Amniotic epithelial cell (primary cell): ENCODE measurements at regions not wholly inside any gene's neighbourhood (a gene's known extent, or its start where the extent isn't known, plus 50 kb on each side); places are given as distances from the start of the nearest gene placed in this dataset.
"Not testable (repeated sequence)": the region's sequence is repeated elsewhere in the genome, so short reads cannot be mapped to it uniquely, and the experiment has no call there.

Source experiments
- DNase-seq: peaks from one replicate; pipeline ENCODE4 v3.0.0-alpha.2; 2010; ENCODE audit warnings: low read depth

DNA sequence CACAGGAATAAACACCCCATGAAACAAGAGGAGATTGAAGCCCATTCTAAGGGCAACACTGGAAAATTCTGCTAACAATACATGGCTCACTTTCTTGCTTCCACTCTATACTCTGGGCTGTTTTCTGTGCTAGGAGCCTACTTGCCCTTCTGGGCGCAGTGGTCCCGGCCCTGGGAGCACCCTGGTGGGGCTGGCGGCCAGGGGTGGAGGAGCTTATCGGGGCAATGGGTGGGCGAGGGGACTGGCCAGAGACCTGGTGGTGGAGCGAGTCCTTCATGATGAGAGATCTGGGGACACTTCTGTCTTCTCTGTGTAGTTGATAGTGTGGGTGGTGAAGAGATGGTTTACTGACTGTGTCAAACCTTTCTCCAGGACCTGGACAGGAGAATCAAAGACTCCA, 1128.5 kb downstream of the TBL1XR1 start:
- no peak for DNase-seq

DNA sequence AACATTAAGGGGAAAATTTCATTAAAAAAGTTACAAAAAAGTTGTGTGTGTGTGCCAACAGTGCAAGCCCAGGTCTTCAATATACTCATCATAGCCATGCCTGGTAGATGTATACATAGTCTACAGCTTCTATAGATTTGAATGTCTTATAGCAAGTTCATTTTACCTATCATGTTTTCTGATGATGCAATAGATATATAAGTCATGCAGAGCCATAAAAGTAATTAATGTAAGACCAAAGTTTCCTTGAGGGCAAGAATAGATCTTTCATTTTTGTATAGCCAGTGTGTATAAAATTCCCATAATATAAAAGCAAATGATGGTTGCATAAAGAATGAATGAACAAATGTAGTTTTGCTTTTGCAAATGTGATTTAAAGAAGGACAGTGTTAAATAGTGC, 1138.4 kb downstream of the TBL1XR1 start:
- no peak for DNase-seq

DNA sequence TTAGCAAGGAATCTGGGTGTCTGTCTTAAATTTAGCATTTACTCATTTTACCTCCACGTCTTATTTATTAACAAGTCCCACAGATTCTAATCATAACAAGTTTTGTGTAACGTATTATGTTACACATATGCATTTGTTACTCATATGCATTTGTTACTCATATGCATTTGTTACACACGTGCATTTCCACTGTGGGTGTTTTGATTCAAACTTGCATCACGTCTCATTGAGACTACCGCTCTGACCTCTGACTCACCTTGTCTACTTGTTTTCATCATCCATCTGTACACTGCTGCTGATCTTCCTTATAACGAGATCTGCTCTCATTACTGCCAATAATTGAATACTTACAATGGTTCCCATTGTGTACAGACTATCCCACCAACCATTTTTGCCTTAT, 1141.4 kb downstream of the TBL1XR1 start:
- DNase-seq: no peak

DNA sequence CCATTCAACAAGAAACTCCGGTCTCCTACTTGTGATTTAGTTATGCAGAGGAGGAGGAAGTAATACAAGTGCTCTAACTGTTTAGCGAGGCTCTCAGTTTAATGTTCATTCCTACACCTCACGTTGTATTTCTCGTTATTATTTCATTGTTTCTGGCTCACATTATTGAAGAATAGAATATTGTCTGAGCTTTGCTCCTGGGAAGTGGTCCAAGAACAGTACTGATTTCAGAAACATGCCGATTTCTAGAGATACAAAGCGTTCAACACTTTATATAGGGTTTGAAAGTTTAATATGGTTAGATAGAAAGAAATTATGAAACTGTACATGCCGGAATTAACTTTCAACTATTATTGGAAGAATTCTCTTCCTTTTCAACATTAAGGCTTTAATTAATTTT, 1145.5 kb downstream of the TBL1XR1 start:
- no peak for DNase-seq

DNA sequence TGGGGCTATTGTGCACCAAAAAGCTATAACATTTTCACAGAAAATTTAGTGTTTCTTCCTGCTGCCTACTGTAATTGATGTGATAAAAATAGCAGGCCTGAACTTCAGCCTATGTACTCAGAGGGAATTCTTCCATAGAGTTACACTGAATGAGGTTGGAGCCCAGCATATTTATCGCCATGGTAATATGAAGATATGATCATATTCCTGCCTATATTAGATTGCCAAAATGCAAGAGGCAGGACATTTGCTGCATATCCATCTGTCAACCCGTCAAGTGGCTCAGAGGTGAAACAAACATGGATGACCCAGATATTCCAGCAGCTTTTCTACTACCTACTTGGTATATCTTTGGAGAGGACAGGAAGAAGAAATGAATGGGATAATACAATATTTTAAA, 1150.6 kb downstream of the TBL1XR1 start:
- no peak for DNase-seq

DNA sequence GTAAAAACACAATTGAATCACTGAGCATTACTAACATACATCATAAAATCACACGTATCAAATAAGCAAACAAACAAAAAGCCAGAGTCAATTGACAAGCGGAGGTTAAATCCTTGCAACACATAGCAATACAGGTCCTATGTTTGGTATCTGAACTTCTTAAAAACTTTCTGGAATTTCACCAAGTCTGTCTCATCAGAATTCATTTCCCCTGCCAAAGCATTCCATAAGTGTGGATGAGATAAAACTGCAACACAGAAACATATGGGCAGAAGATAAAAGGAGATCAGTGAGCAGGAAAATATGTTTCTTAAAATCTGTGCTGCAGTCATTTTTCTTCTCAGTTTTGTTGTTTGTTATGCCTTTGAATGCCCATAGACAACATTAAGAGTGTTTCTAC, 1155.5 kb downstream of the TBL1XR1 start:
- peak; percentile 50 for DNase-seq

DNA sequence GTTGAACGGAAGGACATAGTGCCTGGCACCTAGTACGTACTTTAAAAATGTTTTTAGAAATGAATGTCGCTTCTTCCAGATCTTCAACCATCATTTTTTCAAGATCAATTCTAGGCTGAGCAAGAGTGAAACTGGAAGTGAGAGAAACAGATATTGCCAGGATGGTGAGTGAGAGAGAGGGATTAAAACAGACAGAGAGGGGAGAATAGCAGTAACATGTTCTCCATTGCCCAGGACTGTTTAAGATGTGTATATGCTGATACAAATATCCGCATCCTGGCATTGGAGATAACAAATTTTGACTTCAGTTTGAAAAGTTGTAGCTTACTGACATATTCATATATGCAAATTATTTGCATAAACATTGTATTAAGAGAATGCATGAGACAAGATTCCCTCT, 1156.1 kb downstream of the TBL1XR1 start:
- DNase-seq: no peak

DNA sequence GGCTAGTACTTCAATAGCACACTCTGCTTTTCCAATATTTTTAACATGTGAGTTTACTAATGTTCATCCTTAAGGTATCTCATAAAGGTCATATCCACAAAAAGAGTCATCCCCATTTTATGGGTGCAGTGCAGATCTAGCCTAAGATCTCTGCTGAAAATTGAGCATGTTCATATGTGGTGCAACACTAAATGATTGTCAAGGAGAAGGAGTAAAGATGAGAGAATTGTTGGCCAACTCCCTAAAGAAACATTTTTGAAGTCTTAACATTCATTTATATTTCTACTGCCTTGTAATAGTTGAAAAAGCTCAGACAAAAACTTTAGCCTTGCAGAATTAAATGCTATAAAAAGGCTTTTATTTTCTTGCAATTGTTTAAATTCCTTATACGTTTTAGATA, 1159.6 kb downstream of the TBL1XR1 start:
- DNase-seq: no peak

DNA sequence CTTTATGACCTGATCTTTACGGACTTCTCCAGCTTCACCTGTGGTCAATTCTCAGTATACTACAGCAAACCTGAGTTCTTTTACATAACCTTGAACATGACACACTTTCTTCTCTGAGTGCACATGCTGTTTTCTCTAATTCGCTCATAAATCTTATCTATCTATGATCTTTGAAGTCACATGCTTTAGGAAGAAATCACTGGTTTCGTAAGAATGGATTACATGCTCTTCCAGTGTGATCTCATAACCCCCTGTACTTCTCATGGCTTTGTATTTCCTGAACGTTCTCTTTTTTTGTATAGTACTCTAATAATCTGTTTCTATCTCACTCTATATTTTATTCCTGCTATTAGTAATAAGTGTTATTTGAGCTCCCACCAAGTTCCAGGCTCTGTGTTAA, 1165.2 kb downstream of the TBL1XR1 start:
- DNase-seq: peak; percentile 77

DNA sequence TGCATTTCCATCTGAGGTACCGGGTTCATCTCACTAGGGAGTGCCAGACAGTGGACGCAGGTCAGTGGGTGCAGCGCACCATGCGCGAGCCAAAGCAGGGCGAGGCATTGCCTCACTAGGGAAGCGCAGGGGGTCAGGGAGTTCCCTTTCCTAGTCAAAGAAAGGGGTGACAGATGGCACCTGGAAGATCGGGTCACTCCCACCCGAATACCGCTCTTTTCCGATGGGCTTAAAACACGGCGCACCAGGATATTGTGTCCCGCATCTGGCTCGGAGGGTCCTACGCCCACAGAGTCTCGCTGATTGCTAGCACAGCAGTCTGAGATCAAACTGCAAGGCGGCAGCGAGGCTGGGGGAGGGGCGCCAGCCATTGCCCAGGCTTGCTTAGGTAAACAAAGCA, 1157.1 kb downstream of the NAALADL2 start:
- not testable (repeated sequence) for DNase-seq

DNA sequence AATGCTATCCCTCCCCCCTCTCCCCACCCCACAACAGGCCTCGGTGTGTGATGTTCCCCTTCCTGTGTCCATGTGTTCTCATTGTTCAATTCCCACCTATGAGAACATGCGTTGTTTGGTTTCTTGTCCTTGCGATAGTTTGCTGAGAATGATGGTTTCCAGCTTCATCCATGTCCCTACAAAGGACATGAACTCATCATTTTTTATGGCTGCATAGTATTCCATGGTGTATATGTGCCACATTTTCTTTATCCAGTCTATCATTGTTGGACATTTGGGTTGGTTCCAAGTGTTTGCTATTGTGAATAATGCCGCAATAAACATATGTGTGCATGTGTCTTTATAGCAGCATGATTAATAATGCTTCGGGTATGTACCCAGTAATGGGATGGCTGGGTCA, 1156.1 kb downstream of the NAALADL2 start:
- DNase-seq: not testable (repeated sequence)

DNA sequence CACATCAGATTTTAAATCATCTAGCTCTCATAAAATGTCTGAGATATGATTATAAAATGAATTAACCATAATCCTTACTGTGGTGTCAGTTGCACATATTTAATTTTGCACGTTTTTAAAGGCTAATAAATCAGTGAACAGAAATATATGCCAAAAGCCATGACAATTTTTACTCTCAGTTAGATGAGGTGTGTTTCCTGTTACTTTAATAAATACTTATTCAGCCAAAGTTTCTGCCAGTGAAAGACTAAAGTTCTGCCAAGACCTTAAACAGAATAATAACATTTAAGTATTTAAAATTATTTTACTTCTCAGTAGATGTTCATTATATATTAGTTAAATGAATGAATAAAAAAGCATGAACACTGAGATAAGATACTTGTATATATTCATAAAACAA, 1150.1 kb downstream of the NAALADL2 start:
- no peak for DNase-seq

DNA sequence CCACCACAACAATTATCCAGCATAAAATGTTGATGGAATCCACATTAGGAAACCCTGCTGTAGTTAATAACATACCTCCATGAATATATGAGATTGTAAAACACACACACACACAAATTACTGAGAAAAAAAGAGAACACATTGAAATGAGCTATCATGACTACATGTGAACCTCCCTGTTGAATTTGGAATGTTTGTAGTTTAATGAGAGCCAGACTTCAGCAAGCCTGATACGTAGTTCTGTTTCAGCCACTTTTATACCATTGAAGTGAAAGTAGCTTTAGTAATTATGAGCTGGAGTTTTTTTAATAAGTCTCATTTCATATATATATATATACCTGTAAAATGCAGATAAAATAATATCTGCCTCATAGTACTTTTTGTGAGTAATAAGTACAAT, 1146.4 kb downstream of the NAALADL2 start:
- DNase-seq: no peak

DNA sequence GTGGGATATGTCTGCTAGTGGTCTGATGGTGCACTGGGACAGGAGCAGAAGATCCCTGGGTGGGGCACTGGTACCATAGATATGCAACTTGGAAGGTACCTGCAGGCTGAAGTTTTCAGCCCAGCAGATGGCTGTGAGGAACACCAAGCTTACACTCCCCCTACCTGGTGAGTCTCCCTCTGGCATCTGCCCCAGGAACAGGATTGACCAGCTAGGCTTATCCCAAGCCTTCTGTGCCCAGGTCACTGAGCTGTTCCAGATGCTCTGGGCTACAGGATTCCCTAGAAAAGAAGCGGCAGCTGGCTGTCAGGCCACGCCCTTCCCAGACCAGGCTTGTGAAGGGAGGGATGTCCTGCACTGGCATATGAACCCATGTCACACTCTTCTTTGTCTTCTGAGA, 1130.0 kb downstream of the NAALADL2 start:
- no peak for DNase-seq

DNA sequence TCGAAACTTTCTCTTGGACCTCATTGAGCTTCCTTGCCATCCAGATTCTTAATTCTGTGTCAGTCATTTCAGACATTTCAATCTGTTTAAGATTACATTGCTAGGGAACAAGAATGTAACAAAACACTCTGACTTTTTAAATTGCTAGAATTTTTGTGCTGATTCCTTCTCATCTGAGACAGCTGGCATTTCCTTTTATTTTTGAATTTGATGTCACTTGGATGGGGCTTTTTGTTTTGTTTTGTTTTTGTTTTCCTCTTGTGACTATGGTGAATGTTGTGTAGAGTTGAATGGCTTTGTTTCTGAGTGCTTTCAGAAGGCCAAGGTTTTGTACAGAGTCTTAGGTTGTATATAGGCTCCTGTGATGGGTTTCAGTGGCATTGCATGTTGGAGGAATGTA, 1129.3 kb downstream of the NAALADL2 start:
- DNase-seq: no peak

DNA sequence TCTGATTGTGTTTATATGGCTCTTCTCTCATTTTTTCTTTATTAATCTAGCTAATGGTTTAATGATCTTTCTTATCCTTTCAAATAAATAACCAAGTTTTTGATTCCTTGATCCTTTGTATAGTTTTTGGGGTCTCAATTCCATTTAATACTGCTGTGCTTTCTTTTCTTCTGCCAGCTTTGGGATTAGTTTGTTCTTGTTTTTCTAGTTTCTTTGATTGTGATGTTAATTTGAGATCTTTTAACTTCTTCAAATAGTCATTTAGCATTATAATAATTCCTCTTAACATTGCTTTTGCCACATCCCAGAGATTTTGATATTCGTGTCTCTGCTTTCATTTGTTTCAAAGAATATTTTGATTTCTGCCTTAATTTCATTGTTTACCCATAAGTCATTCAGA, 1126.6 kb downstream of the NAALADL2 start:
- DNase-seq: no peak

DNA sequence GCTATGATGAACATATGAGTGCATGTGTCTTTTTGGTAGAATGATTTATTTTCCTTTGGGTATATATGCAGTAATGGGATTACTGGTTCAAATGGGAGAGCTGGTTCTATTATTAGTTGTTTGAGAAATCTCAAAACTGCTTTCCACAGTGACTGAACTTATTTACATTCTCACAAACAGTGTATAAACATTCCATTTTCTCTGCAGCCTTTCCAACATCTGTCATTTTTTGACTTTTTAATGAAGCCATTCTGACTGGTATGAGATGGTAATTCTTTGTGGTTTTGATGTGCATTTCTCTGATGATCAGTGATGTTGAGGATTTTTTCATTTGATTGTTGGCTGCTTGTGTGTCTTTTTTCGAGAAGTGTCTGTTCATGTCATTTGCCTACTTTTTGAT, 1124.2 kb downstream of the NAALADL2 start:
- DNase-seq: no peak

DNA sequence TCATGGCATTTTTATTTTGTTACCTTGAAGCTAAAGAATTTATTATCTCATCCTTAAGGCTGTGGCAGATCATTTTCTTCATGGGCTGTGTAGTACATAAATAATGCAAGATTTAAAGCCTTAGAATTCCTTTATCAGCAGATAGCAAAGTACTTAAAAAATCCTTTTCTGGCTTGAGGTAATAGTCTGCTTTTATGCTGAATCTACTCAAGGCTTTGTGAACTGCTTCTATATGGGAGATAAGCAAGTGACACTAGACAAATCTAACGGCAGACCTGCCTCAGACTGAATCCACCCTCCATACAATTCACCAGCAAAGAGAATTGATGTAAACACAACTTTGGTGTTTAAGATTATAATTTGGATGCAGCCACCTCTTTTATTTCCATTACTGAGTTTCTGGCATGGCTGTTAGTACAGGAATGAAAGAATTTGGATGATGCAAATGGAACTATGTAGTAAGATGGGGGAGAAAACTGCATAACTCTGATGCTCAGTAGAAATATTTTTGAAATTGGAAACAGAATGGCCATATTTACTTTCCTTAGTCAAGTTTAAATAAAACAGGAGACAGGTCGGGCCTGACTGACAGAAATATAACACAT, 1121.5 kb downstream of the NAALADL2 start:
- no peak for DNase-seq

DNA sequence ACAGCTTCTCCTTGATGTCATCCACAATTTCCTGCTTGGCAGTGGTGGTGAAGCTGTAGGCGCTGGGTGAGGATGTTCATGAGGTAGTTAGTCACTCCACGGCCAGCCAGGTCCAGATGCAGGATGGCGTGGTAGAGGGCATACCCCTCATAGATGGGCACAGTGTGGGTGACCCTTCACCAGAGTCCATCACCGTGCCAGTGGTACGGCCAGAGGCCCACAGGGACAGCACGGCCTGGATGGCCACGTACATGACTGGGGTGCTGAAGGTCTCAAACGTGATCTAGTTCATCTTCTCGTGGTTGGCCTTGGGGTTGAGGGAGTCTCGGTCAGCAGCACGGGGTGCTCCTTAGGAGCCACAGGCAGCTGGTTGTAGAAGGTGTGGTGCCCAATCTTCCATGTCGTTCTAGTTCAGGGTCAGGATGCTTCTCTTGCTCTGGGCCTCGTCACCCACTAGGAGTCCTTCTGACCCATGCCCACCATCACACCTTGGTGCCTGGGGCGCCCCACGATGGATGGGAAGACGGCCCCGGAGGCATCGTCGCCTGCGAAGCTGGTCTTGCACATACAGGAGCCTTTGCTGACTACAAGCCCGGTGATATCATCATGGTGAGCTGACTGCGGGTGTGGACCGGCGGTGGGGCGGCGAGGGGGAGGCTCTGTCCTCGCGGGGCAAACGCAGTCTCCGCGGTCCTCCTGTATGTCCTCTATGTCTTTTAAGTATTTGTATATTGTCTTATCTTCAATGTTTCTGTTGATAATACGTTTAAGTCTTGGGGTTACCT, 1119.0 kb downstream of the NAALADL2 start:
- DNase-seq: no peak

DNA sequence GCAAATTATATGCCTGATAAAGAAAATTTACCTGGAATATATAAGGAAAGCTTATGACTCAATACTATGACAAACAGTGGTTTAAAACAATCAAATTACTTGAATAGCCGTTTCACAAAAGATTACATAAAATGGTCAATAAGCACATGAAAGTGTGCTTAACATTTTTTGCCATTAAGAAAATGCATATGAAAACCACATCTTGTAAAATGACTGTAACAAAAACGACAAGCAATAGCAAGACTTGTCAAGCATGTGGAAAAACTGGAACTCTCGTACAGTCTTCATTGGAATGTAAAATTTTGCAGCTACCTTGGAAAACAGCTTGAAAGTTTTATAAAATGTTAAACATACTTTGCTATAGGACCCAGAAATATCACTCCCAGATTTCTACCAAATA, 1110.3 kb downstream of the NAALADL2 start:
- no peak for DNase-seq

DNA sequence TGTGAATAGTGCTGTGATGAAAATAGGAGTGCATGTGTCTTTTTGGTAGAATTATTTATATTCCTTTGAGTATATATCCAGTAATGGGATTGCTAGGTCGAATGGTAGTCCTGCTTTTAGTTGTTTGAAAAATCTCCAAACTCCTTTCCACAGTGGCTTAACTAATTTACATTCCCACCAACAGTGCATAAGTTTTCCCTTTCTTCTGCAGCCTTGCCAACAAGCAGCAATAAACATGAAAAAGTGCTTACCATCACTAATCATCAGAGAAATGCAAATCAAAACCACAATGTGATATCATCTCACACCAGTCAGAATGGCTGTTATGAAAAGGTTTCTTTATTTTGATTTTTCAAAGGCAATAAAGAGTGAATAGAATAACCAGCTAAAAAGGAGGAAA, 1105.9 kb downstream of the NAALADL2 start:
- DNase-seq: no peak

DNA sequence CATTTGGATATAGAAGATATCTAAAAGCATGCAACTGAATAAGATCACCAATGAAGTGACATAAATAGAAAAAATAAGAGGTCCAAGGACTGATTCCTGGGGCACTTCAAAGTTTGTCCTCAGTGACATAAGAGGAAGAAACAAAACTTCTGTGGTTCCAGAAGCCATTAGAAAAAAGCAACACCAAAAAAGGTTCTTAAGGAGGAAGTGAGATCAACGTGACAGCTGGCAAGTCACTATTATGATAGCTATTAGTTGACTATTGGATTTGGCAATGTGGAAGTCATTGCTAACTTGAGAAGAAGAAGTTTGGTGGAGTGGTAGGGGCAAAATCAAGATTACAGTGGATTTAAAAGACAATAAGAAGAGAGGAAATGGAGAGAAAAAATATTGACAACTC, 1098.3 kb downstream of the NAALADL2 start:
- DNase-seq: no peak

DNA sequence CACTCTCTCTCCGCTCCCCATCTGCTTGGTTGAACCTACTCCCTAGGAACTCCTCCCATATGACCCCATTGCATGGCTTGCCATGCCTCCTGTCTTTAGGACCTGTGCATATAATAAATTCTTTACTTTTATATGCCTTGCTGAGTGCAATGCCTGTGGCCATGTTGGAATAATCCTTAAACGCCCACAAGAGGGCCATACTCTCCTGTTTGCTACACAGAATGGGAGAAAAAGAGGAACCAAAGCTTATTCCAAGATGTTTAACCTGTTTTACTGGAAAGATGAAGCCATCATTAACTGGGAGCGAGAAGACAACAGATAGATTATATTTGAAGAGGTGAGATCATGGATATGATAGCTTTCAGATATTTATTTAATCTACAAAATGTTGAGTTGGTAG, 1097.8 kb downstream of the NAALADL2 start:
- DNase-seq: no peak

DNA sequence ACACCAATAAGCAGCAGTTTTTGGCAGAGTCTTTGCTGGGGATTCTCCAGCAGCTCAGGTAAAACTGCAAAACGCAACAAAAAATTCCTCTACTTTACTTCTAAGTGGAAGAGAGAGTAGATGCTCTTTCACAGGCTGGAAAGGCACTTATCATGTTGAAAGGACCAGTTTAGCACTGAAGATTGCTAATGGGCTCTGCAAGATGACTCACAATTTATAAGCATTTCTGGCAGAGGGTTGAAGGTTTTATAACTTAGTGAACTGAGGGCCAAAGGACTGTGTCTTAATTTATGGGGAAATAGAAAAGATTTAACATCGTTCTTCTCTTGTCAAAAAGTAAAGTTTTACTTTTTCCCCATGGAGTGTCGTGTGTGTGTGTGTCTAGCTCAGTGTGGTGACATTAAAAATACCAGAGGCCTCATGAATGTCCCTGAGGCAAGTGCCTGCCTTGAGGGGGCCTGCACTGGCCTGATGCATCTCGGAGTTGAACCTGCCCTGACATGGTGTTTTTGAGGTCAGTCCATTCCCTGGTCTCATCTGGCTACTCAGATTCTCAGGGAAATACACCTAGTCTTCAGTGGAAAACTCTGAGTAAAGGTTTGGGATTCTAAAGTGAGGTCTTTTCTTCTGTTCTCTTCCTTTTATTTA, 1092.0 kb downstream of the NAALADL2 start:
- DNase-seq: peak; percentile 50
